GM23338 (cell line): ENCODE measurements at regions not wholly inside any gene's neighbourhood (a gene's known extent, or its start where the extent isn't known, plus 50 kb on each side); places are given as distances from the start of the nearest gene placed in this dataset.

Experiments
- ATAC-seq: fragments of 200-7000 bp; cut with Tn5 transposase; 3 replicates; pipeline ENCODE4 v1.9.1; 2020
- DNase-seq: peaks from one replicate; pipeline ENCODE4 v3.0.0-alpha.2; 2015; ENCODE audit warnings: low spot score
- H2AFZ ChIP-seq: fragments of 200-600 bp; sonication (generic); 2 replicates; pipeline ENCODE4 v1.8.0; 2016; ENCODE audit warnings: antibody characterized with exemption, mild to moderate bottlenecking, moderate library complexity
- H3F3A ChIP-seq: fragments of 200-600 bp; sonication (generic); replicated peaks from 2 replicates; pipeline ENCODE4 v1.8.0; 2017; ENCODE audit warnings: antibody characterized with exemption, mixed run types, low read depth
- H3K27ac ChIP-seq: fragments of 200-600 bp; sonication (generic); 2 replicates; pipeline ENCODE4 v1.6.1; 2016; ENCODE audit warnings: low read depth
- H3K27me3 ChIP-seq: fragments of 200-600 bp; sonication (generic); 2 replicates; pipeline ENCODE4 v1.8.0; 2016; ENCODE audit warnings: mild to moderate bottlenecking, mixed run types, moderate library complexity; ENCODE audit not compliant: insufficient read depth
- H3K36me3 ChIP-seq: fragments of 200-600 bp; sonication (generic); 2 replicates; pipeline ENCODE4 v1.8.0; 2016; ENCODE audit warnings: mild to moderate bottlenecking; ENCODE audit not compliant: insufficient read depth
- H3K4me1 ChIP-seq: fragments of 200-600 bp; sonication (generic); 2 replicates; pipeline ENCODE4 v1.8.0; 2016; ENCODE audit warnings: mild to moderate bottlenecking, moderate library complexity; ENCODE audit not compliant: insufficient read depth
- H3K4me2 ChIP-seq: fragments of 200-600 bp; sonication (generic); 2 replicates; pipeline ENCODE4 v1.7.1; 2017; ENCODE audit warnings: mixed run types
- H3K4me3 ChIP-seq: fragments of 200-600 bp; sonication (generic); 2 replicates; pipeline ENCODE4 v1.6.1; 2016; ENCODE audit warnings: mixed run types
- H3K79me2 ChIP-seq: fragments of 200-600 bp; sonication (generic); replicated peaks from 2 replicates; pipeline ENCODE4 v1.8.0; 2017; ENCODE audit warnings: mild to moderate bottlenecking; ENCODE audit not compliant: insufficient read depth
- H3K9me2 ChIP-seq: fragments of 200-600 bp; sonication (generic); 2 replicates; pipeline ENCODE4 v1.8.0; 2017; ENCODE audit not compliant: insufficient read depth
- H4K20me1 ChIP-seq: fragments of 200-600 bp; sonication (generic); replicated peaks from 2 replicates; pipeline ENCODE4 v1.8.0; 2017; ENCODE audit warnings: mild to moderate bottlenecking; ENCODE audit not compliant: insufficient read depth
- H3K27ac Mint-ChIP-seq: 2 replicates; pipeline ENCODE4 v1.8.0; 2020; ENCODE audit warnings: inconsistent platforms, mild to moderate bottlenecking, moderate library complexity, mixed read lengths
- H3K27me3 Mint-ChIP-seq: 3 replicates; pipeline ENCODE4 v1.8.0; 2022; ENCODE audit warnings: low read depth, mild to moderate bottlenecking, moderate library complexity, mixed read lengths, inconsistent platforms; ENCODE audit not compliant: insufficient read depth, poor library complexity
- H3K36me3 Mint-ChIP-seq: 3 replicates; pipeline ENCODE4 v1.8.0; 2021; ENCODE audit warnings: low read depth, mild to moderate bottlenecking, inconsistent platforms, moderate library complexity, mixed read lengths
- H3K4me1 Mint-ChIP-seq: 3 replicates; pipeline ENCODE4 v1.8.0; 2020; ENCODE audit warnings: mild to moderate bottlenecking, inconsistent platforms, mixed read lengths
- H3K4me3 Mint-ChIP-seq: 3 replicates; pipeline ENCODE4 v1.8.0; 2021; ENCODE audit warnings: moderate library complexity, mild to moderate bottlenecking, inconsistent platforms, mixed read lengths
- H3K9me3 Mint-ChIP-seq: 3 replicates; pipeline ENCODE4 v1.8.0; 2020; ENCODE audit warnings: moderate library complexity, mild to moderate bottlenecking, inconsistent platforms, mixed read lengths
- EZH2 ChIP-seq: fragments of 200-600 bp; sonication (generic); IDR thresholded peaks from one replicate; pipeline ENCODE4 v1.8.0; 2017; ENCODE audit warnings: antibody characterized with exemption, mild to moderate bottlenecking, low read depth; ENCODE audit not compliant: unreplicated experiment
- EZH2phosphoT487 ChIP-seq: fragments of 200-600 bp; sonication (generic); IDR thresholded peaks from one replicate; pipeline ENCODE4 v1.8.1; 2018; ENCODE audit warnings: antibody characterized with exemption; ENCODE audit not compliant: unreplicated experiment
- NANOG ChIP-seq: IDR thresholded peaks from 2 replicates; pipeline ENCODE4 v1.6.1; 2016; ENCODE audit warnings: antibody characterized with exemption, borderline replicate concordance
- STAT1 ChIP-seq: IDR thresholded peaks from one replicate; pipeline ENCODE4 v1.6.1; 2016; ENCODE audit warnings: antibody characterized with exemption; ENCODE audit not compliant: unreplicated experiment
- ZNF114 ChIP-seq: fragments of 250-450 bp; sonication (Bioruptor Pico); IDR thresholded peaks from 2 replicates; pipeline ENCODE4 v1.5.0; 2020; ENCODE audit warnings: mild to moderate bottlenecking, moderate library complexity
- TF ChIP-seq, protein P1 (sequence below), 2 experiments: fragments of 200-600 bp in 1 of 2; sonication (generic) in 1 of 2; conservative IDR thresholded peaks; 2 replicates each; pipeline versions ENCODE4 v1.5.1 to v1.6.1; 2016 to 2017; ENCODE audit warnings: antibody characterized with exemption in 2 of 2, low read depth in 2 of 2, mild to moderate bottlenecking in 2 of 2, moderate library complexity in 1 of 2
- TF ChIP-seq, protein P2 (sequence below): IDR thresholded peaks from one replicate; pipeline ENCODE4 v1.6.1; 2018; ENCODE audit warnings: antibody characterized with exemption; ENCODE audit not compliant: unreplicated experiment

DNA sequence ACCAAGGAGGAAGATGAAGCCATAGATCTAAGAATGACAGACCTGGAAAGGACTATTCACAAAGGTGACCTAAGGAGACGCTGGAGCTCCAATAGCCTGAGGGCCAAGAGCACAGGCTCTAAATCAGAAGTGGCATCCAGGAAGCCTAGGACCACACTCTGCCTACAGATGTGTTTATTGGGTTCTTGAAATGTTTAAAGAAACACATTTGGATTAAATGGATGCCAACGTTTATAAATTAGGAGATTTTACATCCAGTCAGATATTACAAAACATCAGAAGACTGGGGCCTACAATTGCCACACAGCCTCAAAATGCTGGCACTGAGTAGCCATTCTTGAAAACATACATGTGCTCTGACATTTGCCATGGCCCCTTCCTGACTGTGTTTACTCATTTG, 80.9 kb downstream of the HMHB1 start (continued):
- TF ChIP-seq EZH2phosphoT487, result no peak

DNA sequence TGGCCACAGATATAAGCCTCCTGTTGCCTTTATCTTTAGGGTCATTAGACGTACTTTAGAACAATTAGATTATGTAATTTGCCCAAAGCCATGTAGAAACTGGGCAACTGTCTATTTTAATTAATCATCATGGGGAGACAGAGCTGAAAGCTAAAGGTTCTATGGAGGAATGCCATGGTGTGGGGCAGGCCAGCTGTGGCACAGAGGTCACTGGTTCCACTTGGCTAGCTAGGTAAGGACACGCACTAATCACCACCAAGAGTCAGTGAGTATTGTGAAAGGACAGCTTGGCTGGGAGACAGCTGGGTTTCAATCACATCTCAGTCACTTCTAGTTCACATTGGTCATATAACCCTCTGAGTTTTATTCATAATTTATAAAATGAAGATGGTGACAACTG, 81.7 kb downstream of the HMHB1 start:
- Histone ChIP-seq H3K4me1 (no peaks in the 10 kb centered on the region), H2AFZ (no peak overlapping the region), H3K27me3 (no peaks in the 10 kb centered on the region), H4K20me1 (no peaks in the 10 kb centered on the region), H3K4me3 (no peak overlapping the region), H3K9me2 (peaks cover 13% of the 10 kb centered on the region; the same call in 1 of the 2 replicates), H3F3A (no peaks in the 10 kb centered on the region), H3K27ac (no peak overlapping the region), H3K79me2 (no peaks in the 10 kb centered on the region), H3K36me3 (no peaks in the 10 kb centered on the region), H3K4me2 (no peak overlapping the region)
- Mint-ChIP-seq H3K36me3 (no peaks in the 10 kb centered on the region), H3K9me3 (no peaks in the 10 kb centered on the region), H3K27me3 (peaks cover 4% of the 10 kb centered on the region), H3K4me1 (peaks cover 6% of the 10 kb centered on the region), H3K4me3 (no peak overlapping the region), H3K27ac (no peak overlapping the region)
- ATAC-seq (no peak), DNase-seq (no peak)
- TF ChIP-seq, protein P1, sequence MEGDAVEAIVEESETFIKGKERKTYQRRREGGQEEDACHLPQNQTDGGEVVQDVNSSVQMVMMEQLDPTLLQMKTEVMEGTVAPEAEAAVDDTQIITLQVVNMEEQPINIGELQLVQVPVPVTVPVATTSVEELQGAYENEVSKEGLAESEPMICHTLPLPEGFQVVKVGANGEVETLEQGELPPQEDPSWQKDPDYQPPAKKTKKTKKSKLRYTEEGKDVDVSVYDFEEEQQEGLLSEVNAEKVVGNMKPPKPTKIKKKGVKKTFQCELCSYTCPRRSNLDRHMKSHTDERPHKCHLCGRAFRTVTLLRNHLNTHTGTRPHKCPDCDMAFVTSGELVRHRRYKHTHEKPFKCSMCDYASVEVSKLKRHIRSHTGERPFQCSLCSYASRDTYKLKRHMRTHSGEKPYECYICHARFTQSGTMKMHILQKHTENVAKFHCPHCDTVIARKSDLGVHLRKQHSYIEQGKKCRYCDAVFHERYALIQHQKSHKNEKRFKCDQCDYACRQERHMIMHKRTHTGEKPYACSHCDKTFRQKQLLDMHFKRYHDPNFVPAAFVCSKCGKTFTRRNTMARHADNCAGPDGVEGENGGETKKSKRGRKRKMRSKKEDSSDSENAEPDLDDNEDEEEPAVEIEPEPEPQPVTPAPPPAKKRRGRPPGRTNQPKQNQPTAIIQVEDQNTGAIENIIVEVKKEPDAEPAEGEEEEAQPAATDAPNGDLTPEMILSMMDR (conservative IDR thresholded peaks at IDR 0.05; ENCODE audit: low read depth in 2 of 2), result no peak
- TF ChIP-seq EZH2, result no peak
- TF ChIP-seq, protein P2, sequence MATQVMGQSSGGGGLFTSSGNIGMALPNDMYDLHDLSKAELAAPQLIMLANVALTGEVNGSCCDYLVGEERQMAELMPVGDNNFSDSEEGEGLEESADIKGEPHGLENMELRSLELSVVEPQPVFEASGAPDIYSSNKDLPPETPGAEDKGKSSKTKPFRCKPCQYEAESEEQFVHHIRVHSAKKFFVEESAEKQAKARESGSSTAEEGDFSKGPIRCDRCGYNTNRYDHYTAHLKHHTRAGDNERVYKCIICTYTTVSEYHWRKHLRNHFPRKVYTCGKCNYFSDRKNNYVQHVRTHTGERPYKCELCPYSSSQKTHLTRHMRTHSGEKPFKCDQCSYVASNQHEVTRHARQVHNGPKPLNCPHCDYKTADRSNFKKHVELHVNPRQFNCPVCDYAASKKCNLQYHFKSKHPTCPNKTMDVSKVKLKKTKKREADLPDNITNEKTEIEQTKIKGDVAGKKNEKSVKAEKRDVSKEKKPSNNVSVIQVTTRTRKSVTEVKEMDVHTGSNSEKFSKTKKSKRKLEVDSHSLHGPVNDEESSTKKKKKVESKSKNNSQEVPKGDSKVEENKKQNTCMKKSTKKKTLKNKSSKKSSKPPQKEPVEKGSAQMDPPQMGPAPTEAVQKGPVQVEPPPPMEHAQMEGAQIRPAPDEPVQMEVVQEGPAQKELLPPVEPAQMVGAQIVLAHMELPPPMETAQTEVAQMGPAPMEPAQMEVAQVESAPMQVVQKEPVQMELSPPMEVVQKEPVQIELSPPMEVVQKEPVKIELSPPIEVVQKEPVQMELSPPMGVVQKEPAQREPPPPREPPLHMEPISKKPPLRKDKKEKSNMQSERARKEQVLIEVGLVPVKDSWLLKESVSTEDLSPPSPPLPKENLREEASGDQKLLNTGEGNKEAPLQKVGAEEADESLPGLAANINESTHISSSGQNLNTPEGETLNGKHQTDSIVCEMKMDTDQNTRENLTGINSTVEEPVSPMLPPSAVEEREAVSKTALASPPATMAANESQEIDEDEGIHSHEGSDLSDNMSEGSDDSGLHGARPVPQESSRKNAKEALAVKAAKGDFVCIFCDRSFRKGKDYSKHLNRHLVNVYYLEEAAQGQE, result no peak
- no peak for TF ChIP-seq EZH2phosphoT487
- TF ChIP-seq ZNF114, result no peak
- no peak for TF ChIP-seq NANOG

DNA sequence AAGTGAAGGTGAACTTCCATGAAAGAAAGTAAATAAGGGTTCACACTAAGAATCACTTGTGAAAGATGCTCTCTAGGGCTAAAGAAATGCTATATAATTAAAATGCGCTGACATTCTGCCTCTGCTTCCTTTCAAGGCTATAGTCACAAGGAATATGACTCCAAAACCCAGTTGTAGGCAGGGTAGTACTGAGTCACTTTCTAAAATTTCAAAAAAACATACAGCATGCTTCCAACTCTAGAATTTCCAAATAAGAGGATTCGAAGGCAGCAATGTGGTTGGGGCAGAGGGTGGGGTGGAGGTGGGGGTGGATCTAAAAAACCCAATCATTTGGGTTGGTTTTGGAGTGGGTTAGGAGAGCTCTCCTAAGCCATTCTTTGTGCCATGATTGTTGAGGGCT, 84.6 kb downstream of the HMHB1 start:
- DNase-seq (no peak), ATAC-seq (no peak)
- Mint-ChIP-seq H3K27me3 (peaks cover 4% of the 10 kb centered on the region), H3K9me3 (no peaks in the 10 kb centered on the region), H3K36me3 (no peaks in the 10 kb centered on the region), H3K4me3 (no peak overlapping the region), H3K4me1 (peaks cover 9% of the 10 kb centered on the region), H3K27ac (no peak overlapping the region)
- TF ChIP-seq STAT1, result no peak
- Histone ChIP-seq H3K36me3 (no peaks in the 10 kb centered on the region), H3K4me2 (no peak overlapping the region), H3F3A (no peaks in the 10 kb centered on the region), H2AFZ (peak overlapping the region; percentile 16; the same call in 1 of the 2 replicates), H3K4me3 (no peak overlapping the region), H3K79me2 (no peaks in the 10 kb centered on the region), H3K27ac (no peak overlapping the region), H3K27me3 (no peaks in the 10 kb centered on the region), H3K9me2 (0 out of 2 replicates have a peak, but pooled peaks cover 4% of the 10 kb centered on the region), H3K4me1 (no peaks in the 10 kb centered on the region), H4K20me1 (no peaks in the 10 kb centered on the region)
